K562 (cell line): ENCODE measurements at regions not wholly inside any gene's neighbourhood (a gene's known extent, or its start where the extent isn't known, plus 50 kb on each side); places are given as distances from the start of the nearest gene placed in this dataset.

Source experiments
- FOXA3 ChIP-seq, 2 experiments: fragments of 450-650 bp in 1 of 2; sonication (generic) in 1 of 2; formaldehyde crosslinking; IDR thresholded peaks in 1 of 2; conservative IDR thresholded peaks in 1 of 2; 2 replicates each; pipeline versions ENCODE4 v1.4.0 to v1.8.0; 2020 to 2022; ENCODE audit warnings: mild to moderate bottlenecking in 2 of 2, missing genetic modification reagents in 1 of 2
- HDAC1 ChIP-seq, 2 experiments: fragments of 450-650 bp; IDR thresholded peaks; 2 replicates each; pipeline ENCODE4 v1.6.1; 2016 to 2017; ENCODE audit warnings: inconsistent platforms in 1 of 2, mild to moderate bottlenecking in 1 of 2, moderate library complexity in 1 of 2
- KAT2B ChIP-seq: IDR thresholded peaks from one replicate; pipeline ENCODE4 v1.6.1; 2012; ENCODE audit warnings: low read depth, mild to moderate bottlenecking, control low read depth, inconsistent platforms, low read length, moderate library complexity
- MYC ChIP-seq, 2 experiments: fragments of 250-450 bp in 1 of 2; sonication (Bioruptor Pico) in 1 of 2; IDR thresholded peaks; 2 replicates each; pipeline versions ENCODE4 v1.5.1 to v1.6.1; 2012 to 2021; ENCODE audit warnings: low read depth in 2 of 2, borderline replicate concordance in 1 of 2, improper control_type of control experiment in 1 of 2, low read length in 1 of 2, mild to moderate bottlenecking in 1 of 2, moderate library complexity in 1 of 2
- RCOR1 ChIP-seq, 2 experiments: IDR thresholded peaks; 2 replicates each; pipeline ENCODE4 v1.6.1; 2012; ENCODE audit warnings: low read depth in 2 of 2, low read length in 2 of 2, borderline replicate concordance in 1 of 2, improper control_type of control experiment in 1 of 2
- SMARCB1 ChIP-seq: IDR thresholded peaks from 2 replicates; pipeline ENCODE4 v1.6.1; 2011; ENCODE audit warnings: improper control_type of control experiment, low read depth; ENCODE audit not compliant: insufficient read length
- YBX1 ChIP-seq: fragments of 450-650 bp; IDR thresholded peaks from 2 replicates; pipeline ENCODE4 v1.7.1; 2016; ENCODE audit warnings: mild to moderate bottlenecking
- ZBED1 ChIP-seq: IDR thresholded peaks from 2 replicates; pipeline ENCODE4 v1.6.1; 2014
- ZNF165 ChIP-seq: fragments of 250-450 bp; sonication (Bioruptor Pico); IDR thresholded peaks from 2 replicates; pipeline ENCODE4 v1.4.0; 2020; ENCODE audit warnings: borderline replicate concordance
- ZNF24 ChIP-seq: fragments of 450-650 bp; IDR thresholded peaks from 2 replicates; pipeline ENCODE4 v1.6.1; 2016
- TF ChIP-seq, protein P1 (sequence below): fragments of 450-650 bp; IDR thresholded peaks from 2 replicates; pipeline ENCODE4 v1.6.1; 2017; ENCODE audit warnings: antibody characterized with exemption
- TF ChIP-seq, protein P2 (sequence below): fragments of 250-450 bp; sonication (Bioruptor Pico); IDR thresholded peaks from 2 replicates; pipeline ENCODE4 v1.5.0; 2020; ENCODE audit warnings: mild to moderate bottlenecking
- TF ChIP-seq, protein P3 (sequence below): fragments of 250-450 bp; sonication (Bioruptor Pico); IDR thresholded peaks from 2 replicates; pipeline ENCODE4 v1.5.0; 2022; ENCODE audit warnings: mild to moderate bottlenecking
- TF ChIP-seq, protein P4 (sequence below): sonication (generic); formaldehyde crosslinking; IDR thresholded peaks from 2 replicates; pipeline ENCODE4 v1.8.1; 2023; ENCODE audit warnings: missing genetic modification reagents, mild to moderate bottlenecking, borderline replicate concordance

DNA sequence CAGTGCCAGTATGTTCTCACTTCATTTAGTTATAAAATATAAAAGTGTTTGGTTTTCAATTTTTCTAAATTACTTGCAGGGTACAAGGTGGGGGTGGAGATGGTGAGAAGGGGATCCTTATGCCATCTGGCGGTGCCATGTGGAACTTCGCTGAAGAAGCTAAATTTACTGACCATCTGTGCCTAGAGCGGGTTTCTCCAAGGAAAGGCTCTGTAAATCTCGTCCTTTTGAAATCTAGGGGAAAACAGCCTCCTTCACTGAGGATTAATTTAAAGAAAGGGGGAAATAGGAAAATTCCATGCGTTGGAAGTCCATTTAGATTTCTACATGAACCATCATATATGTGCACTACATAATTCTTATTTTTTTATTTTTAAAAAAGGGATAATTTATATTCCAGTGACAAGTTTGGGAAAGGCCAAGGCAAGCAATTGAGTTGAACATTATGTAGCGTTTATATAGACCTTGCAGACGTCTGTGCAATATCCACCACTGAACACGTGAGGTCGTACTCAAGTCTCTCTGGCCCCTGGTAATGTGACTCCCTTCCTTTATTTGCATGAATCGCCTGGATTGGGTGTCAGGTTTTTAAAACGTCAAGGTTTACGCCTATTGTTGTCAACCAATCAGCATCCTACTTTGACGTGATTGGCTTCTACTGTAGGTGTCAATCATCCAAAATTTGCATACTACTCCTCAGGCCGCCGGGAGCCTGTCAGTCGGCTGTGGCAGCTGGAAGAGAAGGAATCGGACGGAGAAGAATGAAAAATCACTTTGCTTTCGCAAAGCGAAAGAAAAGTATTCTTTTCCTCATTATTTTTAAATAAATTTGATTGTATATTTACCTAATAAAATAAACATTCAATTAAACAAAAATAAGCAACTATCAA, 297.1 kb upstream of the NFE2L3 start (continued):
- TF ChIP-seq MYC (IDR thresholded peaks at IDR 0.05; ENCODE audit: low read depth, low read length) (no peak), MYC (CRISPR knock-in tag; IDR thresholded peaks at IDR 0.05; ENCODE audit: borderline replicate concordance, low read depth) (no peak), FOXA3 (CRISPR knock-in tag; conservative IDR thresholded peaks at IDR 0.05 in 1 of 2, IDR thresholded peaks at IDR 0.05 in 1 of 2) (no peak), KAT2B (no peak), ZNF24 (no peak), HDAC1 (IDR thresholded peaks at IDR 0.05) (no peak), ZNF165 (CRISPR knock-in tag) (no peak), ZBED1 (no peak), RCOR1 (IDR thresholded peaks at IDR 0.05; ENCODE audit: borderline replicate concordance in 1 of 2, low read depth in 2 of 2, low read length in 2 of 2) (peak in 1 of 2 experiments; percentile 47; a peak in 1 of 4 replicates), SMARCB1 (no peak), YBX1 (no peak)
- TF ChIP-seq, protein P1, sequence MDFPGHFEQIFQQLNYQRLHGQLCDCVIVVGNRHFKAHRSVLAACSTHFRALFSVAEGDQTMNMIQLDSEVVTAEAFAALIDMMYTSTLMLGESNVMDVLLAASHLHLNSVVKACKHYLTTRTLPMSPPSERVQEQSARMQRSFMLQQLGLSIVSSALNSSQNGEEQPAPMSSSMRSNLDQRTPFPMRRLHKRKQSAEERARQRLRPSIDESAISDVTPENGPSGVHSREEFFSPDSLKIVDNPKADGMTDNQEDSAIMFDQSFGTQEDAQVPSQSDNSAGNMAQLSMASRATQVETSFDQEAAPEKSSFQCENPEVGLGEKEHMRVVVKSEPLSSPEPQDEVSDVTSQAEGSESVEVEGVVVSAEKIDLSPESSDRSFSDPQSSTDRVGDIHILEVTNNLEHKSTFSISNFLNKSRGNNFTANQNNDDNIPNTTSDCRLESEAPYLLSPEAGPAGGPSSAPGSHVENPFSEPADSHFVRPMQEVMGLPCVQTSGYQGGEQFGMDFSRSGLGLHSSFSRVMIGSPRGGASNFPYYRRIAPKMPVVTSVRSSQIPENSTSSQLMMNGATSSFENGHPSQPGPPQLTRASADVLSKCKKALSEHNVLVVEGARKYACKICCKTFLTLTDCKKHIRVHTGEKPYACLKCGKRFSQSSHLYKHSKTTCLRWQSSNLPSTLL = no peak
- TF ChIP-seq, protein P2, sequence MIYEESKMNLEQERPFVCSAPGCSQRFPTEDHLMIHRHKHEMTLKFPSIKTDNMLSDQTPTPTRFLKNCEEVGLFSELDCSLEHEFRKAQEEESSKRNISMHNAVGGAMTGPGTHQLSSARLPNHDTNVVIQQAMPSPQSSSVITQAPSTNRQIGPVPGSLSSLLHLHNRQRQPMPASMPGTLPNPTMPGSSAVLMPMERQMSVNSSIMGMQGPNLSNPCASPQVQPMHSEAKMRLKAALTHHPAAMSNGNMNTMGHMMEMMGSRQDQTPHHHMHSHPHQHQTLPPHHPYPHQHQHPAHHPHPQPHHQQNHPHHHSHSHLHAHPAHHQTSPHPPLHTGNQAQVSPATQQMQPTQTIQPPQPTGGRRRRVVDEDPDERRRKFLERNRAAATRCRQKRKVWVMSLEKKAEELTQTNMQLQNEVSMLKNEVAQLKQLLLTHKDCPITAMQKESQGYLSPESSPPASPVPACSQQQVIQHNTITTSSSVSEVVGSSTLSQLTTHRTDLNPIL = no peak
- TF ChIP-seq, protein P3, sequence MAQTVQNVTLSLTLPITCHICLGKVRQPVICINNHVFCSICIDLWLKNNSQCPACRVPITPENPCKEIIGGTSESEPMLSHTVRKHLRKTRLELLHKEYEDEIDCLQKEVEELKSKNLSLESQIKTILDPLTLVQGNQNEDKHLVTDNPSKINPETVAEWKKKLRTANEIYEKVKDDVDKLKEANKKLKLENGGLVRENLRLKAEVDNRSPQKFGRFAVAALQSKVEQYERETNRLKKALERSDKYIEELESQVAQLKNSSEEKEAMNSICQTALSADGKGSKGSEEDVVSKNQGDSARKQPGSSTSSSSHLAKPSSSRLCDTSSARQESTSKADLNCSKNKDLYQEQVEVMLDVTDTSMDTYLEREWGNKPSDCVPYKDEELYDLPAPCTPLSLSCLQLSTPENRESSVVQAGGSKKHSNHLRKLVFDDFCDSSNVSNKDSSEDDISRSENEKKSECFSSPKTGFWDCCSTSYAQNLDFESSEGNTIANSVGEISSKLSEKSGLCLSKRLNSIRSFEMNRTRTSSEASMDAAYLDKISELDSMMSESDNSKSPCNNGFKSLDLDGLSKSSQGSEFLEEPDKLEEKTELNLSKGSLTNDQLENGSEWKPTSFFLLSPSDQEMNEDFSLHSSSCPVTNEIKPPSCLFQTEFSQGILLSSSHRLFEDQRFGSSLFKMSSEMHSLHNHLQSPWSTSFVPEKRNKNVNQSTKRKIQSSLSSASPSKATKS = no peak
- TF ChIP-seq, protein P4, sequence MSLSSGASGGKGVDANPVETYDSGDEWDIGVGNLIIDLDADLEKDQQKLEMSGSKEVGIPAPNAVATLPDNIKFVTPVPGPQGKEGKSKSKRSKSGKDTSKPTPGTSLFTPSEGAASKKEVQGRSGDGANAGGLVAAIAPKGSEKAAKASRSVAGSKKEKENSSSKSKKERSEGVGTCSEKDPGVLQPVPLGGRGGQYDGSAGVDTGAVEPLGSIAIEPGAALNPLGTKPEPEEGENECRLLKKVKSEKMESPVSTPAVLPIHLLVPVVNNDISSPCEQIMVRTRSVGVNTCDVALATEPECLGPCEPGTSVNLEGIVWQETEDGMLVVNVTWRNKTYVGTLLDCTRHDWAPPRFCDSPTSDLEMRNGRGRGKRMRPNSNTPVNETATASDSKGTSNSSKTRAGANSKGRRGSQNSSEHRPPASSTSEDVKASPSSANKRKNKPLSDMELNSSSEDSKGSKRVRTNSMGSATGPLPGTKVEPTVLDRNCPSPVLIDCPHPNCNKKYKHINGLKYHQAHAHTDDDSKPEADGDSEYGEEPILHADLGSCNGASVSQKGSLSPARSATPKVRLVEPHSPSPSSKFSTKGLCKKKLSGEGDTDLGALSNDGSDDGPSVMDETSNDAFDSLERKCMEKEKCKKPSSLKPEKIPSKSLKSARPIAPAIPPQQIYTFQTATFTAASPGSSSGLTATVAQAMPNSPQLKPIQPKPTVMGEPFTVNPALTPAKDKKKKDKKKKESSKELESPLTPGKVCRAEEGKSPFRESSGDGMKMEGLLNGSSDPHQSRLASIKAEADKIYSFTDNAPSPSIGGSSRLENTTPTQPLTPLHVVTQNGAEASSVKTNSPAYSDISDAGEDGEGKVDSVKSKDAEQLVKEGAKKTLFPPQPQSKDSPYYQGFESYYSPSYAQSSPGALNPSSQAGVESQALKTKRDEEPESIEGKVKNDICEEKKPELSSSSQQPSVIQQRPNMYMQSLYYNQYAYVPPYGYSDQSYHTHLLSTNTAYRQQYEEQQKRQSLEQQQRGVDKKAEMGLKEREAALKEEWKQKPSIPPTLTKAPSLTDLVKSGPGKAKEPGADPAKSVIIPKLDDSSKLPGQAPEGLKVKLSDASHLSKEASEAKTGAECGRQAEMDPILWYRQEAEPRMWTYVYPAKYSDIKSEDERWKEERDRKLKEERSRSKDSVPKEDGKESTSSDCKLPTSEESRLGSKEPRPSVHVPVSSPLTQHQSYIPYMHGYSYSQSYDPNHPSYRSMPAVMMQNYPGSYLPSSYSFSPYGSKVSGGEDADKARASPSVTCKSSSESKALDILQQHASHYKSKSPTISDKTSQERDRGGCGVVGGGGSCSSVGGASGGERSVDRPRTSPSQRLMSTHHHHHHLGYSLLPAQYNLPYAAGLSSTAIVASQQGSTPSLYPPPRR = no peak
